Astrocyte (in vitro differentiated cells and primary cell): ENCODE measurements at regions not wholly inside any gene's neighbourhood (a gene's known extent, or its start where the extent isn't known, plus 50 kb on each side); places are given as distances from the start of the nearest gene placed in this dataset.

ENCODE experiments used
- DNase-seq: peaks from one replicate; pipeline ENCODE4 v3.0.0-alpha.2; 2010; ENCODE audit warnings: low read depth
- FAIRE-seq: peaks from 2 replicates; lab custom pipeline; 2011; peaks lifted over from hg19 to GRCh38; lab: Jason Lieb, UNC
- H2AFZ ChIP-seq: 2 replicates; pipeline ENCODE4 v1.6.0; 2012; ENCODE audit warnings: low read depth, low read length, inconsistent platforms
- H3K27ac ChIP-seq: 2 replicates; pipeline ENCODE4 v1.5.1; 2011; ENCODE audit warnings: low read depth, low read length, inconsistent platforms
- H3K27me3 ChIP-seq: 2 replicates; pipeline ENCODE4 v1.6.0; 2011; ENCODE audit warnings: low read length, inconsistent platforms; ENCODE audit not compliant: insufficient read depth
- H3K36me3 ChIP-seq: 2 replicates; pipeline ENCODE4 v1.5.1; 2011; ENCODE audit warnings: low read length, inconsistent platforms; ENCODE audit not compliant: insufficient read depth
- H3K4me1 ChIP-seq: 2 replicates; pipeline ENCODE4 v1.5.1; 2011; ENCODE audit warnings: low read length, inconsistent platforms; ENCODE audit not compliant: insufficient read depth
- H3K4me2 ChIP-seq: 2 replicates; pipeline ENCODE4 v1.6.0; 2012; ENCODE audit warnings: low read length, inconsistent platforms
- H3K4me3 ChIP-seq: 2 replicates; pipeline ENCODE4 v1.5.1; 2011; ENCODE audit warnings: low read depth, mild to moderate bottlenecking, low read length, inconsistent platforms; ENCODE audit not compliant: insufficient read depth
- H3K79me2 ChIP-seq: 2 replicates; pipeline ENCODE4 v1.6.0; 2012; ENCODE audit warnings: mild to moderate bottlenecking, low read length, inconsistent platforms; ENCODE audit not compliant: insufficient read depth
- H3K9ac ChIP-seq: 2 replicates; pipeline ENCODE4 v1.6.0; 2012; ENCODE audit warnings: mild to moderate bottlenecking, low read length, inconsistent platforms
- H3K9me3 ChIP-seq: 2 replicates; pipeline ENCODE4 v1.5.1; 2012; ENCODE audit warnings: low read depth, mild to moderate bottlenecking, low read length, inconsistent platforms; ENCODE audit not compliant: insufficient read depth
- H4K20me1 ChIP-seq: 2 replicates; pipeline ENCODE4 v1.6.0; 2012; ENCODE audit warnings: low read length, inconsistent platforms; ENCODE audit not compliant: insufficient read depth
- H3K27ac Mint-ChIP-seq: one replicate; pipeline ENCODE4 v1.8.0; 2021; ENCODE audit warnings: mild to moderate bottlenecking, mixed read lengths; ENCODE audit not compliant: unreplicated experiment
- H3K27me3 Mint-ChIP-seq: one replicate; pipeline ENCODE4 v1.8.0; 2021; ENCODE audit warnings: low read depth, mixed read lengths; ENCODE audit not compliant: unreplicated experiment
- H3K36me3 Mint-ChIP-seq: one replicate; pipeline ENCODE4 v1.8.0; 2021; ENCODE audit warnings: low read depth, mixed read lengths; ENCODE audit not compliant: unreplicated experiment
- H3K4me1 Mint-ChIP-seq: one replicate; pipeline ENCODE4 v1.8.0; 2021; ENCODE audit warnings: low read depth, mixed read lengths; ENCODE audit not compliant: unreplicated experiment
- H3K4me3 Mint-ChIP-seq: one replicate; pipeline ENCODE4 v1.8.0; 2021; ENCODE audit warnings: mild to moderate bottlenecking, moderate library complexity, mixed read lengths; ENCODE audit not compliant: unreplicated experiment
- H3K9me3 Mint-ChIP-seq: one replicate; pipeline ENCODE4 v1.8.0; 2021; ENCODE audit warnings: mild to moderate bottlenecking, mixed read lengths; ENCODE audit not compliant: unreplicated experiment
- CTCF ChIP-seq: IDR thresholded peaks from 2 replicates; pipeline ENCODE4 v1.5.1; 2011; ENCODE audit warnings: low read depth, mild to moderate bottlenecking, inconsistent platforms, low read length, moderate library complexity; ENCODE audit not compliant: insufficient read depth
- EZH2 ChIP-seq: IDR thresholded peaks from 2 replicates; pipeline ENCODE4 v1.6.1; 2012; ENCODE audit warnings: mild to moderate bottlenecking, low read length, inconsistent platforms; ENCODE audit not compliant: insufficient read depth

- H3K9ac ChIP-seq: no peak overlapping the region
- Mint-ChIP-seq H3K27me3 (peaks cover 2% of the 10 kb centered on the region), H3K4me3 (no peak overlapping the region), H3K36me3 (no peaks in the 10 kb centered on the region), H3K27ac (no peak overlapping the region), H3K4me1 (no peaks in the 10 kb centered on the region), H3K9me3 (no peaks in the 10 kb centered on the region)
- FAIRE-seq (no peak), DNase-seq (no peak)
- H3K4me3 ChIP-seq: no peak overlapping the region
- no peaks in the 10 kb centered on the region for H4K20me1 ChIP-seq
- no peaks in the 10 kb centered on the region for H3K79me2 ChIP-seq
- H3K27me3 ChIP-seq: no peaks in the 10 kb centered on the region
- H3K9me3 ChIP-seq: peaks cover 2% of the 10 kb centered on the region
- H3K27ac ChIP-seq: no peak overlapping the region
- H3K4me2 ChIP-seq: no peak overlapping the region
- TF ChIP-seq CTCF: no peak
- no peak for TF ChIP-seq EZH2
- H2AFZ ChIP-seq: no peak overlapping the region
- H3K4me1 ChIP-seq: no peaks in the 10 kb centered on the region
- H3K36me3 ChIP-seq: no peaks in the 10 kb centered on the region
Measured at GRCh38 chr6:155994086-155994485, 538.4 kb upstream of the NOX3 start.

- H3K27ac ChIP-seq: no peak overlapping the region
- FAIRE-seq: no peak
- no peak overlapping the region for H3K9ac ChIP-seq
- no peak overlapping the region for H3K4me2 ChIP-seq
- H3K9me3 ChIP-seq: peaks cover 2% of the 10 kb centered on the region
- Mint-ChIP-seq H3K36me3 (no peaks in the 10 kb centered on the region), H3K27ac (no peak overlapping the region), H3K27me3 (peaks cover 2% of the 10 kb centered on the region), H3K4me1 (no peaks in the 10 kb centered on the region), H3K4me3 (no peak overlapping the region), H3K9me3 (no peaks in the 10 kb centered on the region)
- no peak overlapping the region for H3K4me3 ChIP-seq
- H3K27me3 ChIP-seq: no peaks in the 10 kb centered on the region
- no peaks in the 10 kb centered on the region for H3K79me2 ChIP-seq
- H4K20me1 ChIP-seq: no peaks in the 10 kb centered on the region
- no peaks in the 10 kb centered on the region for H3K4me1 ChIP-seq
- TF ChIP-seq EZH2 (no peak), CTCF (no peak)
- H3K36me3 ChIP-seq: no peaks in the 10 kb centered on the region
- DNase-seq: no peak
- no peak overlapping the region for H2AFZ ChIP-seq
Measured at GRCh38 chr6:155993240-155993639, 537.6 kb upstream of the NOX3 start.

GRCh38 chr6:155985660-155986138, 530.1 kb upstream of the NOX3 start:
- DNase-seq (no peak), FAIRE-seq (no peak)
- Histone ChIP-seq H3K4me3 (no peak overlapping the region), H3K79me2 (no peaks in the 10 kb centered on the region), H3K4me2 (no peak overlapping the region), H4K20me1 (no peaks in the 10 kb centered on the region), H3K27me3 (no peaks in the 10 kb centered on the region), H2AFZ (no peak overlapping the region), H3K4me1 (no peaks in the 10 kb centered on the region), H3K9me3 (no peaks in the 10 kb centered on the region), H3K36me3 (no peaks in the 10 kb centered on the region), H3K9ac (no peak overlapping the region), H3K27ac (no peak overlapping the region)
- Mint-ChIP-seq H3K4me1 (no peaks in the 10 kb centered on the region), H3K36me3 (no peaks in the 10 kb centered on the region), H3K27me3 (peaks cover 7% of the 10 kb centered on the region), H3K4me3 (no peak overlapping the region), H3K27ac (no peak overlapping the region), H3K9me3 (no peaks in the 10 kb centered on the region)
- TF ChIP-seq CTCF: no peak
- TF ChIP-seq EZH2: no peak
